ENCODE measurements at regions not wholly inside any gene's neighbourhood (a gene's known extent, or its start where the extent isn't known, plus 50 kb on each side); places are given as distances from the start of the nearest gene placed in this dataset.

- ChIA-PET POLR2A (no interaction called here), CTCF (no interaction called here)
- no peak for DNase-seq (ENCODE audit: low read depth, low spot score)
- no peak overlapping the region for H3K4me3 ChIP-seq (ENCODE audit: low read depth, low read length)
- TF ChIP-seq, protein P1, sequence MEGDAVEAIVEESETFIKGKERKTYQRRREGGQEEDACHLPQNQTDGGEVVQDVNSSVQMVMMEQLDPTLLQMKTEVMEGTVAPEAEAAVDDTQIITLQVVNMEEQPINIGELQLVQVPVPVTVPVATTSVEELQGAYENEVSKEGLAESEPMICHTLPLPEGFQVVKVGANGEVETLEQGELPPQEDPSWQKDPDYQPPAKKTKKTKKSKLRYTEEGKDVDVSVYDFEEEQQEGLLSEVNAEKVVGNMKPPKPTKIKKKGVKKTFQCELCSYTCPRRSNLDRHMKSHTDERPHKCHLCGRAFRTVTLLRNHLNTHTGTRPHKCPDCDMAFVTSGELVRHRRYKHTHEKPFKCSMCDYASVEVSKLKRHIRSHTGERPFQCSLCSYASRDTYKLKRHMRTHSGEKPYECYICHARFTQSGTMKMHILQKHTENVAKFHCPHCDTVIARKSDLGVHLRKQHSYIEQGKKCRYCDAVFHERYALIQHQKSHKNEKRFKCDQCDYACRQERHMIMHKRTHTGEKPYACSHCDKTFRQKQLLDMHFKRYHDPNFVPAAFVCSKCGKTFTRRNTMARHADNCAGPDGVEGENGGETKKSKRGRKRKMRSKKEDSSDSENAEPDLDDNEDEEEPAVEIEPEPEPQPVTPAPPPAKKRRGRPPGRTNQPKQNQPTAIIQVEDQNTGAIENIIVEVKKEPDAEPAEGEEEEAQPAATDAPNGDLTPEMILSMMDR (IDR thresholded peaks at IDR 0.05; ENCODE audit: insufficient read depth, low read length, missing control alignments) = no peak
Observed at GRCh38 chr3:23112491-23112890, 90.6 kb upstream of the UBE2E2 start.

- DNase-seq (ENCODE audit: low read depth, low spot score) = no peak
- CTCF ChIA-PET = no interaction called here
- H3K4me3 ChIP-seq (ENCODE audit: low read depth, low read length) = no peak overlapping the region
- POLR2A ChIA-PET = no interaction called here
- TF ChIP-seq, protein P1 (IDR thresholded peaks at IDR 0.05; ENCODE audit: insufficient read depth, low read length, missing control alignments) = no peak
Observed at GRCh38 chr3:23113455-23114171, 89.5 kb upstream of the UBE2E2 start.

DNA sequence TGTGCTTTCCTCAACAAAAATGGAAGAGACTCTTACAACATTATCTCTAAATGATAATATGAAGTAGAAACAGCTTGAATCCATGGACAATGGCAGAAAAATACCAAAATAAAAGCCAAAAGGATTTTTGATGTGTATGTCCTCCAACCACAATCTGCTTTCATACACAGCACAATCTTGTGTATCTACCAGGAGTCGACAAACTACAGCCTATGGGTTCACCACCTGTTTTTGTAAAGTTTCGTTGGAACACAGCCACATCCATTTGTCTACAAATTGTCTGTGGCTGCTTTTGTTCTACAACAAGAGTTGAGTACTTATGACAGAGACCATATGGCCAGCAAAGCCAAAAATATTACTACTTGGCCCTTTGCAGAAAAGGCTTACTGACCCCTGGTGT is 88.7 kb upstream of the UBE2E2 start:
- no peak for DNase-seq (ENCODE audit: low read depth, low spot score)
- ChIA-PET POLR2A (no interaction called here), CTCF (no interaction called here)
- H3K4me3 ChIP-seq (ENCODE audit: low read depth, low read length) = no peak overlapping the region
- TF ChIP-seq, protein P1 (IDR thresholded peaks at IDR 0.05; ENCODE audit: insufficient read depth, low read length, missing control alignments) = no peak

- ChIA-PET POLR2A (no interaction called here), CTCF (no interaction called here)
Observed at GRCh38 chr3:23115171-23115877, 87.8 kb upstream of the UBE2E2 start.

DNA sequence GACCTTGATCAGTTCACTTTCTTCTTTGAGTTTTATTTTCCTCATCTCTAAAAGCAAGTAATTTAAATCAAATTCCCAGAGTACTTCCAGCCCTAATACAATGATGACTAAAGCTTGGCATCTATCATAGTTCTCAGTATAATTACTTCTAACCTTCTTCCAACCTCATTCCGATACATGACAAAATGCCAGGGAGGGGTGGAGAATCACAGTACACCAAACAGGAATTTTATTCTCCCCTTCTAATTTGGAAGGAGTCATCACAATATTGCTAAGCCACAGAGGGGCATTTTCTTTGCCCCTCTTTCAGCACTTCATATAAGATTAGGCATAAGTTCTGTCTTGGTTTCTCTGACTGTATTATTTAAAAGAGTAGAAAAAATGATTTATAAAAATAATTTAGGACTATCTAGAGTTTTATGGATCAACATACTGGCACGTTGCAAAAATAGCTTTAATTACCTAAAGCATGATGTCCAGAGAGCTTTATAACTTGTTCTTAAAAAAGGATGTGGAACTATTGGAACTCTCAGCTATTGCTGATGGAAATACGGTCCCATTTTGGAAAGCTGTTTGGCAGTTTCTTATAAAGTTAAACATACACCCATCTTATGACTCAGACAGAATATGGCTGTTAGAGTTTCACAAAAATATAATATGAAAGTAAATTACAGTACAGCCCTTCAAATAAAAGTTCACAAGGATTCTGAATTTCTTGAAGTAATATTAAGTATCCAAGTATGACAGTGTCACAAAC is 86.9 kb upstream of the UBE2E2 start:
- ChIA-PET POLR2A (no interaction called here), CTCF (no interaction called here)
- no peak for DNase-seq (ENCODE audit: low read depth, low spot score)
- TF ChIP-seq, protein P1 (IDR thresholded peaks at IDR 0.05; ENCODE audit: insufficient read depth, low read length, missing control alignments) = no peak
- H3K4me3 ChIP-seq (ENCODE audit: low read depth, low read length) = no peak overlapping the region

More at GRCh38 chr3:23115171-23115877, 87.8 kb upstream of the UBE2E2 start:
- TF ChIP-seq, protein P1 (IDR thresholded peaks at IDR 0.05; ENCODE audit: insufficient read depth, low read length, missing control alignments) = no peak
- no peak for DNase-seq (ENCODE audit: low read depth, low spot score)
- H3K4me3 ChIP-seq (ENCODE audit: low read depth, low read length) = no peak overlapping the region

DNA sequence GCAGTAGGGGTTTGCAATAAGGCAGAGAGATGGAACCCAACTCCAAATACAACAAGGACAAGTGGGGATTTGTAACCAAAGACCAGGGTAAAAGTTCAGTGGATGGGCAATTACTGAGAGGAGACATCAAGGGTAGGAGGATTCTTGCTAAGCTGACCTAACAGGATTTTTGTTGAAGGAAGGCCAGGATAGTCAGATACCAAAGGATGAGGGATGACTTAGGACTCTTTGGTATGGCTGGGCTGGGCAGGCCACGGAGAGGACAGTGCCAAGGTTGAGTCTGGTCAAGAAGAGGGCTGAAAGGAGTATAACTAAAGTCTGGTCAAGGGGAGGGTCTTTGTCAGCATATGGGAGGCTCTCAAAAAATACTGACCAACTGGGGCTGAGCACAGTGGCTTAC is 85.3 kb upstream of the UBE2E2 start:
- CTCF ChIA-PET = no interaction called here
- POLR2A ChIA-PET = no interaction called here
- no peak overlapping the region for H3K4me3 ChIP-seq (ENCODE audit: low read depth, low read length)
- DNase-seq (ENCODE audit: low read depth, low spot score) = no peak
- TF ChIP-seq, protein P1 (IDR thresholded peaks at IDR 0.05; ENCODE audit: insufficient read depth, low read length, missing control alignments) = no peak
